Heart right ventricle (tissue), 16 donors: ENCODE measurements at regions not wholly inside any gene's neighbourhood (a gene's known extent, or its start where the extent isn't known, plus 50 kb on each side); places are given as distances from the start of the nearest gene placed in this dataset.

Source experiments
- ATAC-seq, 8 donors: fragments of 200-7000 bp; cut with Tn5 transposase; one replicate each; pipeline ENCODE4 v1.9.1; 2020; ENCODE audit warnings: mild to moderate bottlenecking in 8 of 8, moderate library complexity in 8 of 8, moderate number of reproducible peaks in 1 of 8
- DNase-seq, 2 donors: peaks; one replicate each; pipeline ENCODE4 v3.0.0-alpha.2; 2020
- H3K27ac ChIP-seq, 10 donors: fragments of 200-600 bp; sonication (generic) in 2 of 10; one replicate each; pipeline versions ENCODE4 v1.5.0 to v1.8.0; 2020 to 2022; ENCODE audit warnings: mild to moderate bottlenecking in 3 of 10
- H3K27me3 ChIP-seq, 7 donors: fragments of 200-600 bp; one replicate each; pipeline ENCODE4 v1.8.0; 2021 to 2022; ENCODE audit warnings: mild to moderate bottlenecking in 2 of 7
- H3K36me3 ChIP-seq, 9 donors: fragments of 200-600 bp; sonication (generic) in 1 of 9; one replicate each; pipeline versions ENCODE4 v1.5.0 to v1.8.0; 2020 to 2022; ENCODE audit warnings: mild to moderate bottlenecking in 2 of 9
- H3K4me1 ChIP-seq, 9 donors: fragments of 200-600 bp; sonication (generic) in 1 of 9; one replicate each; pipeline versions ENCODE4 v1.5.0 to v1.8.0; 2020 to 2022; ENCODE audit warnings: mild to moderate bottlenecking in 4 of 9
- H3K4me3 ChIP-seq, 10 donors: fragments of 200-600 bp; sonication (generic) in 2 of 10; one replicate each; pipeline versions ENCODE4 v1.5.0 to v1.8.0; 2020 to 2022; ENCODE audit warnings: mild to moderate bottlenecking in 7 of 10, moderate library complexity in 2 of 10
- H3K9me3 ChIP-seq, 11 donors: fragments of 200-600 bp in 10 of 11; sonication (generic) in 2 of 11; one replicate each; pipeline versions ENCODE4 v1.5.0 to v1.8.0; 2013 to 2022; ENCODE audit warnings: mild to moderate bottlenecking in 2 of 11, control low read depth in 1 of 11, moderate library complexity in 1 of 11
- WGBS, 2 donors: extraction: QIAGEN DNeasy Blood & Tissue Kit; methylation state at CpG; one replicate each; pipeline ENCODE4 v1.1.7; 2013; ENCODE audit warnings: inconsistent platforms in 1 of 2; 5-methylcytosine and 5-hydroxymethylcytosine counted together
- intact Hi-C, 10 donors: fragments of 100-400 bp; cut with DNase I; formaldehyde crosslinking; loops; one replicate each; pipeline versions ENCODE4 v1.11.1 to v1.14.2; 2022
- TF ChIP-seq, protein P1 (sequence below), 9 donors: fragments of 200-600 bp; sonication (generic) in 2 of 9; IDR thresholded peaks; one replicate each; pipeline versions ENCODE4 v1.5.0 to v1.8.0; 2021 to 2022; ENCODE audit warnings: antibody characterized with exemption in 9 of 9, mild to moderate bottlenecking in 5 of 9, moderate library complexity in 1 of 9
- donor health status: Arrhythmogenic right ventricular cardiomyopathy.
- donor health status: ischemic (EF 13 %, LVEDD 7.1; RV severe dilation, severe dysfunction).
- donor health status: healthy with polysubstance abuse.
- donor health status: DM: no; HTN: yes; CAD: no.
- donor health status: DM: no; HTN: no; CAD: no.
- donor health status: ischemic (EF 25% LVEDD 6.9; RV normal size, moderate dysfunction).
- donor health status: ischemic (EF 25% LVEDD 5.7; RV mildly dilated, moderate dysfunction).
- donor health status: healthy.
- donor health status: DM: yes; HTN: yes; CAD: no.
- donor health status: Ischemic cardiomyopathy.
- donor health status: ischemic (EF 35%, LVEDD 5.7; RV mildly dilated, moderate dysfunction).
- donor health status: nonischemic (EF 11% LVEDD 7.7; RV severe dilation, severe dysfunction).
- donor health status: DM: yes; HTN: yes; CAD: no.
- donor health status: PGD.
- donor health status: ischemic (EF 29% LVEDD 5.4; RV normal size, mild dysfunction).
- donor health status: nonischemic (EF 23%, LVEDD 6.1; RV moderate dilation, normal function).

DNA sequence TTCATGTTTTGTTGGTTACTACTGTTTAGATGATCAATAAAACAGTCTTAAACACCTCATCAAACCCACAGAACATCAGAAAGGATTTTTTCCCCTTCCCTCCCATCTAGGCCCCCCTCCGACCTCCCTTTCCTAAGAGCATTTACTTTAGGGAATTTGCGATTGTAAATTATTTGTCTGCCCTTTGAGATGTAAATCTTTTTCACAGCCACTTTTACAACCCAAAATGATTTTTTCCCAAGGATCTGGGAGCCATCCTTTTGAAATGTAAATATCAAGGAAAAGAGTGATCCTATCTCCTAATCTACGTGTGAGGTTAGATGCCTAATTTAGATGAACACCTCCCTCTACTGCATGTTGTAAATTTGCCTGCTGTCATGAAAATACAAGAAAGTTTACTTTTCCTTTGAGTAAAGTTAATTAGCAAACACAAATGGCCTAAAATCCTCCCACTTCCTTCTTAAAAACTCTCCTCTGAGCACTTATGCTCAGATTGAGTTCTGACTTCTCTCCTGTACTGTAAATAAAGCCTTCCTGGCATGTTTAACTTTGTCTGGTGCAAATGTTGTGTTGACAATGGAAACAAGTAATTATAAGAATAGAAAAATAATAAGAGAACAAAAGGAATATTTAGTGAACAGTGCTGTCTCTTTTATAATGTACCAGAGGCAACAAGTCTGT lies 1646.9 kb upstream of the SPRY2 start:
- no peak overlapping the region for H3K4me3 ChIP-seq
- TF ChIP-seq, protein P1, sequence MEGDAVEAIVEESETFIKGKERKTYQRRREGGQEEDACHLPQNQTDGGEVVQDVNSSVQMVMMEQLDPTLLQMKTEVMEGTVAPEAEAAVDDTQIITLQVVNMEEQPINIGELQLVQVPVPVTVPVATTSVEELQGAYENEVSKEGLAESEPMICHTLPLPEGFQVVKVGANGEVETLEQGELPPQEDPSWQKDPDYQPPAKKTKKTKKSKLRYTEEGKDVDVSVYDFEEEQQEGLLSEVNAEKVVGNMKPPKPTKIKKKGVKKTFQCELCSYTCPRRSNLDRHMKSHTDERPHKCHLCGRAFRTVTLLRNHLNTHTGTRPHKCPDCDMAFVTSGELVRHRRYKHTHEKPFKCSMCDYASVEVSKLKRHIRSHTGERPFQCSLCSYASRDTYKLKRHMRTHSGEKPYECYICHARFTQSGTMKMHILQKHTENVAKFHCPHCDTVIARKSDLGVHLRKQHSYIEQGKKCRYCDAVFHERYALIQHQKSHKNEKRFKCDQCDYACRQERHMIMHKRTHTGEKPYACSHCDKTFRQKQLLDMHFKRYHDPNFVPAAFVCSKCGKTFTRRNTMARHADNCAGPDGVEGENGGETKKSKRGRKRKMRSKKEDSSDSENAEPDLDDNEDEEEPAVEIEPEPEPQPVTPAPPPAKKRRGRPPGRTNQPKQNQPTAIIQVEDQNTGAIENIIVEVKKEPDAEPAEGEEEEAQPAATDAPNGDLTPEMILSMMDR (IDR thresholded peaks at IDR 0.05), result no peak
- H3K27ac ChIP-seq, result no peak overlapping the region
- ATAC-seq, result no peak
- DNase-seq, result no peak
- H3K27me3 ChIP-seq, result no peaks in the 10 kb centered on the region
- no peaks in the 10 kb centered on the region for H3K4me1 ChIP-seq
- intact Hi-C loops, result no loop called here
- peaks cover 0 to 15% (median 0%) of the 10 kb centered on the region in 11 donors for H3K9me3 ChIP-seq
- WGBS, 2 donors, result 68 to 71% methylated on average over 3 of the region's 3 CpGs
- no peaks in the 10 kb centered on the region for H3K36me3 ChIP-seq

DNA sequence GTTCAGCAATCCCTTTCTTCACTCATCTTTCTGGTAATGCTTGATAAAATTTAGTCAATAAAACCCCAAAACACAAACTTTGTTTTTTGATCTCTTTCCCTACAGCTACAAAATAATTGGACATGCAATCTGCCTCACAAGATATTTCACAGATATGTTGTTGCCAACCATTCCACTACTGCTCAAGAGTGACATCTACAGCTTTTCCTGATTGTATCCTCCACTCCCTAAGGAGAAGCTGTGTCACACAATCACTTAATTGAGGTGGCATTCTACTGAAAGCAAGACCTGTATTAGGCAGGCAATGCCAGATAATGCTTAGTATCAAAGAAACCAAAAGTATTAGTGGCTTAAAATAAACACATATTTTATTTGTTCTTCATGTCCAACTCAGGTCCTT lies 1646.2 kb upstream of the SPRY2 start:
- no peaks in the 10 kb centered on the region for H3K4me1 ChIP-seq
- no peak overlapping the region for H3K4me3 ChIP-seq
- H3K36me3 ChIP-seq, result no peaks in the 10 kb centered on the region
- intact Hi-C loops, result no loop called here
- peaks cover 0 to 15% (median 0%) of the 10 kb centered on the region in 11 donors for H3K9me3 ChIP-seq
- TF ChIP-seq, protein P1 (IDR thresholded peaks at IDR 0.05), result no peak
- ATAC-seq (no peak), DNase-seq (no peak)
- H3K27ac ChIP-seq, result no peak overlapping the region
- no peaks in the 10 kb centered on the region for H3K27me3 ChIP-seq

DNA sequence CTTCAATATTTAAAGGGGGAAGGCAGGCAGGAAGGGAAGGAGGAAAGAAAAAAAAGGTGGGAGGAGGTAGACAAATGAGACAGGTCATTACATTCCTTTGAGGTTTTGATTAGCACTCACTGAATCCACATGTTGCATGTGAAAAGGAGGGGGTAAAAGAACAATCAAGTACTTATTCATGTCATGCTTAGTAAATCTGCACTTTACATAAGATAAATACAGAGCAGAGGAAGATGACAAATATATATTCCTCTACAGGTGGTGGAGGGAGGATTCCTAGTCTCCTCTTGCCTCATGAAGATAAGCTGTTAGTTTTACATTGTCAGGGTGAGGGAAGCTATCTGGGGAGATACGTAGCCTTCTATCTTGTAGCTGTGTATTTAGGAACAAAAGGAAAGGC lies 1645.4 kb upstream of the SPRY2 start:
- no peaks in the 10 kb centered on the region for H3K27me3 ChIP-seq
- H3K27ac ChIP-seq, result no peak overlapping the region
- intact Hi-C loops, result no loop called here
- H3K4me1 ChIP-seq, result no peaks in the 10 kb centered on the region
- TF ChIP-seq, protein P1 (IDR thresholded peaks at IDR 0.05), result no peak
- ATAC-seq, result no peak
- H3K4me3 ChIP-seq, result no peak overlapping the region
- DNase-seq, result no peak
- 33 to 56% methylated on average over 1 of the region's 1 CpG for WGBS, 2 donors
- no peaks in the 10 kb centered on the region for H3K36me3 ChIP-seq
- H3K9me3 ChIP-seq, result peaks cover 0 to 15% (median 0%) of the 10 kb centered on the region in 11 donors

DNA sequence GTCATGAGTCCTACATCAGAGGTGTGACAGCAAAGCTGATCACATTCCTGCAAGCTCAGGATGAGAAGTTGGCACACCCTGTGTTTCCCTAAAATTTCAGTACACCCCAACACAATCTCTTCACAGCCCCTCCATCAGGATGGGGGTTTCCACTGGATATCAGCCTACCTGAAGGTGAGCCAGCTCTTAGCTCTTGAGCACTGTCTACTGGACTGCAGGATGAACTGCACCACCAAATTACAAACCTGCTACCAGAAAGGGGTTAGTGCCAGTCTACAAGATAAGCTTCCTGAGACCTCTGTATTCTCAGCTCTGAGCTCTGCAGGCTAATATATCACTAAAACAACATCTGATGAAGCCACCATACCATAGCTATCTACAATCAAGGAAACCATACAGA lies 1616.2 kb upstream of the SPRY2 start:
- TF ChIP-seq, protein P1 (IDR thresholded peaks at IDR 0.05), result no peak
- Histone ChIP-seq H3K4me3 (no peak overlapping the region), H3K36me3 (no peaks in the 10 kb centered on the region), H3K4me1 (no peaks in the 10 kb centered on the region), H3K27ac (no peak overlapping the region), H3K27me3 (no peaks in the 10 kb centered on the region), H3K9me3 (peaks cover 0 to 40% (median 0%) of the 10 kb centered on the region in 11 donors)
- ATAC-seq (no peak), DNase-seq (no peak)
- intact Hi-C loops, result no loop called here
